HG03045 (cell line): ENCODE measurements at regions not wholly inside any gene's neighbourhood (a gene's known extent, or its start where the extent isn't known, plus 50 kb on each side); places are given as distances from the start of the nearest gene placed in this dataset.

Source experiments
- ATAC-seq: cut with Tn5 transposase; IDR thresholded peaks from one replicate; pipeline ENCODE4 v1.9.1; 2021; ENCODE audit warnings: mild to moderate bottlenecking, moderate library complexity; ENCODE audit not compliant: unreplicated experiment

- ATAC-seq, result no peak
These were observed 151.0 kb upstream of the THBS1 start for GRCh38 chr15:39429898-39430357.

GRCh38 chr15:39430389-39430788 lies 150.5 kb upstream of the THBS1 start:
- ATAC-seq, result no peak

- no peak for ATAC-seq
These were observed 149.5 kb upstream of the THBS1 start for GRCh38 chr15:39431376-39431775.

- ATAC-seq, result no peak
These were observed 148.9 kb upstream of the THBS1 start for GRCh38 chr15:39432026-39432425.

GRCh38 chr15:39432912-39433348 lies 147.9 kb upstream of the THBS1 start:
- ATAC-seq, result no peak

GRCh38 chr15:39433376-39433775 lies 147.5 kb upstream of the THBS1 start:
- no peak for ATAC-seq

GRCh38 chr15:39434163-39434562 lies 146.7 kb upstream of the THBS1 start:
- no peak for ATAC-seq

- no peak for ATAC-seq
These were observed 146.1 kb upstream of the THBS1 start for GRCh38 chr15:39434751-39435238.

GRCh38 chr15:39435244-39435643 lies 145.6 kb upstream of the THBS1 start:
- no peak for ATAC-seq

GRCh38 chr15:39438260-39438659 lies 142.6 kb upstream of the THBS1 start:
- ATAC-seq, result no peak

GRCh38 chr15:39438799-39439592 lies 141.9 kb upstream of the THBS1 start:
- no peak for ATAC-seq

- ATAC-seq, result no peak
These were observed 138.0 kb upstream of the THBS1 start for GRCh38 chr15:39442898-39443297.

- ATAC-seq, result no peak
These were observed 137.1 kb upstream of the THBS1 start for GRCh38 chr15:39443659-39444219.

GRCh38 chr15:39444735-39445470 lies 136.0 kb upstream of the THBS1 start:
- ATAC-seq, result no peak

- ATAC-seq, result no peak
These were observed 134.9 kb upstream of the THBS1 start for GRCh38 chr15:39445931-39446330.

GRCh38 chr15:39447346-39447745 lies 133.5 kb upstream of the THBS1 start:
- ATAC-seq, result no peak

GRCh38 chr15:39447881-39448280 lies 133.0 kb upstream of the THBS1 start:
- ATAC-seq, result no peak

- ATAC-seq, result no peak
These were observed 132.5 kb upstream of the THBS1 start for GRCh38 chr15:39448409-39448808.

- no peak for ATAC-seq
These were observed 129.7 kb upstream of the THBS1 start for GRCh38 chr15:39451121-39451688.

- ATAC-seq, result no peak
These were observed 129.0 kb upstream of the THBS1 start for GRCh38 chr15:39451871-39452270.

- ATAC-seq, result no peak
These were observed 127.3 kb upstream of the THBS1 start for GRCh38 chr15:39453620-39454019.
